Astrocyte (in vitro differentiated cells and primary cell): ENCODE measurements at regions not wholly inside any gene's neighbourhood (a gene's known extent, or its start where the extent isn't known, plus 50 kb on each side); places are given as distances from the start of the nearest gene placed in this dataset.
"Not testable (repeated sequence)": the region's sequence is repeated elsewhere in the genome, so short reads cannot be mapped to it uniquely, and the experiment has no call there.

ENCODE experiments used
- DNase-seq: peaks from one replicate; pipeline ENCODE4 v3.0.0-alpha.2; 2010; ENCODE audit warnings: low read depth
- FAIRE-seq: peaks from 2 replicates; lab custom pipeline; 2011; peaks lifted over from hg19 to GRCh38; lab: Jason Lieb, UNC
- H2AFZ ChIP-seq: 2 replicates; pipeline ENCODE4 v1.6.0; 2012; ENCODE audit warnings: low read depth, low read length, inconsistent platforms
- H3K27ac ChIP-seq: 2 replicates; pipeline ENCODE4 v1.5.1; 2011; ENCODE audit warnings: low read depth, low read length, inconsistent platforms
- H3K27me3 ChIP-seq: 2 replicates; pipeline ENCODE4 v1.6.0; 2011; ENCODE audit warnings: low read length, inconsistent platforms; ENCODE audit not compliant: insufficient read depth
- H3K36me3 ChIP-seq: 2 replicates; pipeline ENCODE4 v1.5.1; 2011; ENCODE audit warnings: low read length, inconsistent platforms; ENCODE audit not compliant: insufficient read depth
- H3K4me1 ChIP-seq: 2 replicates; pipeline ENCODE4 v1.5.1; 2011; ENCODE audit warnings: low read length, inconsistent platforms; ENCODE audit not compliant: insufficient read depth
- H3K4me2 ChIP-seq: 2 replicates; pipeline ENCODE4 v1.6.0; 2012; ENCODE audit warnings: low read length, inconsistent platforms
- H3K4me3 ChIP-seq: 2 replicates; pipeline ENCODE4 v1.5.1; 2011; ENCODE audit warnings: low read depth, mild to moderate bottlenecking, low read length, inconsistent platforms; ENCODE audit not compliant: insufficient read depth
- H3K79me2 ChIP-seq: 2 replicates; pipeline ENCODE4 v1.6.0; 2012; ENCODE audit warnings: mild to moderate bottlenecking, low read length, inconsistent platforms; ENCODE audit not compliant: insufficient read depth
- H3K9ac ChIP-seq: 2 replicates; pipeline ENCODE4 v1.6.0; 2012; ENCODE audit warnings: mild to moderate bottlenecking, low read length, inconsistent platforms
- H3K9me3 ChIP-seq: 2 replicates; pipeline ENCODE4 v1.5.1; 2012; ENCODE audit warnings: low read depth, mild to moderate bottlenecking, low read length, inconsistent platforms; ENCODE audit not compliant: insufficient read depth
- H4K20me1 ChIP-seq: 2 replicates; pipeline ENCODE4 v1.6.0; 2012; ENCODE audit warnings: low read length, inconsistent platforms; ENCODE audit not compliant: insufficient read depth
- H3K27ac Mint-ChIP-seq: one replicate; pipeline ENCODE4 v1.8.0; 2021; ENCODE audit warnings: mild to moderate bottlenecking, mixed read lengths; ENCODE audit not compliant: unreplicated experiment
- H3K27me3 Mint-ChIP-seq: one replicate; pipeline ENCODE4 v1.8.0; 2021; ENCODE audit warnings: low read depth, mixed read lengths; ENCODE audit not compliant: unreplicated experiment
- H3K36me3 Mint-ChIP-seq: one replicate; pipeline ENCODE4 v1.8.0; 2021; ENCODE audit warnings: low read depth, mixed read lengths; ENCODE audit not compliant: unreplicated experiment
- H3K4me1 Mint-ChIP-seq: one replicate; pipeline ENCODE4 v1.8.0; 2021; ENCODE audit warnings: low read depth, mixed read lengths; ENCODE audit not compliant: unreplicated experiment
- H3K4me3 Mint-ChIP-seq: one replicate; pipeline ENCODE4 v1.8.0; 2021; ENCODE audit warnings: mild to moderate bottlenecking, moderate library complexity, mixed read lengths; ENCODE audit not compliant: unreplicated experiment
- H3K9me3 Mint-ChIP-seq: one replicate; pipeline ENCODE4 v1.8.0; 2021; ENCODE audit warnings: mild to moderate bottlenecking, mixed read lengths; ENCODE audit not compliant: unreplicated experiment
- CTCF ChIP-seq: IDR thresholded peaks from 2 replicates; pipeline ENCODE4 v1.5.1; 2011; ENCODE audit warnings: low read depth, mild to moderate bottlenecking, inconsistent platforms, low read length, moderate library complexity; ENCODE audit not compliant: insufficient read depth
- EZH2 ChIP-seq: IDR thresholded peaks from 2 replicates; pipeline ENCODE4 v1.6.1; 2012; ENCODE audit warnings: mild to moderate bottlenecking, low read length, inconsistent platforms; ENCODE audit not compliant: insufficient read depth

GRCh38 chr2:61649021-61649420 is 110.9 kb upstream of the XPO1 start:
- H3K36me3 Mint-ChIP-seq: no peaks in the 10 kb centered on the region
- TF ChIP-seq EZH2 (no peak), CTCF (no peak)
- Histone ChIP-seq H3K9me3 (peaks cover 4% of the 10 kb centered on the region), H3K4me2 (no peak overlapping the region), H3K36me3 (no peaks in the 10 kb centered on the region), H3K4me3 (no peak overlapping the region), H3K4me1 (peaks cover 6% of the 10 kb centered on the region), H2AFZ (no peak overlapping the region), H3K27me3 (no peaks in the 10 kb centered on the region), H3K9ac (no peak overlapping the region), H3K27ac (no peak overlapping the region), H3K79me2 (no peaks in the 10 kb centered on the region), H4K20me1 (no peaks in the 10 kb centered on the region)
- FAIRE-seq (no peak), DNase-seq (no peak)
- H3K4me1 Mint-ChIP-seq: no peaks in the 10 kb centered on the region
- H3K4me3 Mint-ChIP-seq: no peak overlapping the region
- no peak overlapping the region for H3K27ac Mint-ChIP-seq
- H3K27me3 Mint-ChIP-seq: no peaks in the 10 kb centered on the region
- H3K9me3 Mint-ChIP-seq: peaks cover 2% of the 10 kb centered on the region

GRCh38 chr2:61647044-61647443 is 108.9 kb upstream of the XPO1 start:
- Histone ChIP-seq H3K27me3 (no peaks in the 10 kb centered on the region), H3K9ac (no peak overlapping the region), H3K27ac (no peak overlapping the region), H4K20me1 (no peaks in the 10 kb centered on the region), H2AFZ (no peak overlapping the region), H3K4me3 (no peak overlapping the region), H3K4me2 (no peak overlapping the region), H3K9me3 (peaks cover 4% of the 10 kb centered on the region), H3K36me3 (no peaks in the 10 kb centered on the region), H3K4me1 (peaks cover 6% of the 10 kb centered on the region), H3K79me2 (no peaks in the 10 kb centered on the region)
- peaks cover 2% of the 10 kb centered on the region for H3K9me3 Mint-ChIP-seq
- DNase-seq (no peak), FAIRE-seq (no peak)
- no peak overlapping the region for H3K27ac Mint-ChIP-seq
- TF ChIP-seq CTCF: no peak
- TF ChIP-seq EZH2: no peak
- H3K36me3 Mint-ChIP-seq: no peaks in the 10 kb centered on the region
- H3K27me3 Mint-ChIP-seq: no peaks in the 10 kb centered on the region
- H3K4me1 Mint-ChIP-seq: no peaks in the 10 kb centered on the region
- H3K4me3 Mint-ChIP-seq: no peak overlapping the region

- peak overlapping the region; percentile 49 for H3K9ac ChIP-seq
- no peak for FAIRE-seq
- DNase-seq: peak; percentile 95
- H3K4me1 Mint-ChIP-seq: no peaks in the 10 kb centered on the region
- H4K20me1 ChIP-seq: no peaks in the 10 kb centered on the region
- no peaks in the 10 kb centered on the region for H3K27me3 Mint-ChIP-seq
- no peaks in the 10 kb centered on the region for H3K79me2 ChIP-seq
- peaks cover 4% of the 10 kb centered on the region for H3K9me3 ChIP-seq
- H3K4me2 ChIP-seq: peak overlapping the region; percentile 55
- no peaks in the 10 kb centered on the region for H3K27me3 ChIP-seq
- H3K27ac Mint-ChIP-seq: peak overlapping the region; percentile 62
- no peak overlapping the region for H2AFZ ChIP-seq
- H3K4me3 Mint-ChIP-seq: no peak overlapping the region
- peaks cover 2% of the 10 kb centered on the region for H3K9me3 Mint-ChIP-seq
- TF ChIP-seq EZH2: no peak
- TF ChIP-seq CTCF: no peak
- no peak overlapping the region for H3K4me3 ChIP-seq
- H3K36me3 ChIP-seq: no peaks in the 10 kb centered on the region
- peaks cover 6% of the 10 kb centered on the region for H3K4me1 ChIP-seq
- H3K36me3 Mint-ChIP-seq: no peaks in the 10 kb centered on the region
- peak overlapping the region; percentile 85 for H3K27ac ChIP-seq
These were observed 107.8 kb upstream of the XPO1 start for GRCh38 chr2:61645911-61646310.

- FAIRE-seq, H3K4me3 Mint-ChIP-seq, H3K4me3 ChIP-seq: not testable (repeated sequence)
These were observed 105.0 kb upstream of the XPO1 start for GRCh38 chr2:61643153-61643552.

More at GRCh38 chr2:61643153-61643552, 105.0 kb upstream of the XPO1 start:
- not testable (repeated sequence) for H3K9me3 ChIP-seq, H3K36me3 Mint-ChIP-seq, H3K79me2 ChIP-seq, H2AFZ ChIP-seq, DNase-seq, H4K20me1 ChIP-seq, H3K27me3 ChIP-seq, H3K27me3 Mint-ChIP-seq, H3K4me2 ChIP-seq, H3K4me1 ChIP-seq, H3K36me3 ChIP-seq, H3K27ac ChIP-seq, H3K9me3 Mint-ChIP-seq, H3K4me1 Mint-ChIP-seq, H3K9ac ChIP-seq, H3K27ac Mint-ChIP-seq
